ENCODE measurements at regions not wholly inside any gene's neighbourhood (a gene's known extent, or its start where the extent isn't known, plus 50 kb on each side); places are given as distances from the start of the nearest gene placed in this dataset.

- H3K4me3 ChIP-seq (ENCODE audit: low read depth, low read length) = no peak overlapping the region
- DNase-seq (ENCODE audit: low read depth) = no peak
- TF ChIP-seq CTCF (IDR thresholded peaks at IDR 0.05; ENCODE audit: low read depth, low read length) = no peak
- no peak for TF ChIP-seq MYC (IDR thresholded peaks at IDR 0.05; ENCODE audit: low read depth, low read length)
- no peak for TF ChIP-seq MAX (IDR thresholded peaks at IDR 0.05; ENCODE audit: low read depth, low read length)
- no peak for TF ChIP-seq POLR2A (IDR thresholded peaks at IDR 0.05; ENCODE audit: extremely low read depth, insufficient read length)
Observed at GRCh38 chr5:51202161-51202560, 181.1 kb upstream of the ISL1 start.

- no peak for TF ChIP-seq MYC (IDR thresholded peaks at IDR 0.05; ENCODE audit: low read depth, low read length)
- no peak for TF ChIP-seq CTCF (IDR thresholded peaks at IDR 0.05; ENCODE audit: low read depth, low read length)
- TF ChIP-seq POLR2A (IDR thresholded peaks at IDR 0.05; ENCODE audit: extremely low read depth, insufficient read length) = no peak
- no peak for TF ChIP-seq MAX (IDR thresholded peaks at IDR 0.05; ENCODE audit: low read depth, low read length)
- H3K4me3 ChIP-seq (ENCODE audit: low read depth, low read length) = no peak overlapping the region
- DNase-seq (ENCODE audit: low read depth) = no peak
Observed at GRCh38 chr5:51203598-51203997, 179.7 kb upstream of the ISL1 start.

GRCh38 chr5:51208296-51208695 is 175.0 kb upstream of the ISL1 start:
- TF ChIP-seq POLR2A (IDR thresholded peaks at IDR 0.05; ENCODE audit: extremely low read depth, insufficient read length) (no peak), CTCF (IDR thresholded peaks at IDR 0.05; ENCODE audit: low read depth, low read length) (no peak), MYC (IDR thresholded peaks at IDR 0.05; ENCODE audit: low read depth, low read length) (no peak), MAX (IDR thresholded peaks at IDR 0.05; ENCODE audit: low read depth, low read length) (no peak)
- DNase-seq (ENCODE audit: low read depth) = no peak
- no peak overlapping the region for H3K4me3 ChIP-seq (ENCODE audit: low read depth, low read length)

- no peak overlapping the region for H3K4me3 ChIP-seq (ENCODE audit: low read depth, low read length)
- TF ChIP-seq MYC (IDR thresholded peaks at IDR 0.05; ENCODE audit: low read depth, low read length) = no peak
- no peak for TF ChIP-seq MAX (IDR thresholded peaks at IDR 0.05; ENCODE audit: low read depth, low read length)
- no peak for TF ChIP-seq POLR2A (IDR thresholded peaks at IDR 0.05; ENCODE audit: extremely low read depth, insufficient read length)
- no peak for TF ChIP-seq CTCF (IDR thresholded peaks at IDR 0.05; ENCODE audit: low read depth, low read length)
- peak; percentile 4 for DNase-seq (ENCODE audit: low read depth)
Observed at GRCh38 chr5:51214746-51215145, 168.5 kb upstream of the ISL1 start.

- no peak overlapping the region for H3K4me3 ChIP-seq (ENCODE audit: low read depth, low read length)
- no peak for DNase-seq (ENCODE audit: low read depth)
- TF ChIP-seq CTCF (IDR thresholded peaks at IDR 0.05; ENCODE audit: low read depth, low read length) = no peak
- TF ChIP-seq MYC (IDR thresholded peaks at IDR 0.05; ENCODE audit: low read depth, low read length) = no peak
- TF ChIP-seq MAX (IDR thresholded peaks at IDR 0.05; ENCODE audit: low read depth, low read length) = no peak
- no peak for TF ChIP-seq POLR2A (IDR thresholded peaks at IDR 0.05; ENCODE audit: extremely low read depth, insufficient read length)
Observed at GRCh38 chr5:51225789-51226742, 157.2 kb upstream of the ISL1 start.

All from NB4 (cell line).